Iris pigment epithelial cell (primary cell): ENCODE measurements at regions not wholly inside any gene's neighbourhood (a gene's known extent, or its start where the extent isn't known, plus 50 kb on each side); places are given as distances from the start of the nearest gene placed in this dataset.

Experiments
- DNase-seq: peaks from one replicate; pipeline ENCODE4 v3.0.0-alpha.2; 2011; ENCODE audit warnings: low read depth

DNA sequence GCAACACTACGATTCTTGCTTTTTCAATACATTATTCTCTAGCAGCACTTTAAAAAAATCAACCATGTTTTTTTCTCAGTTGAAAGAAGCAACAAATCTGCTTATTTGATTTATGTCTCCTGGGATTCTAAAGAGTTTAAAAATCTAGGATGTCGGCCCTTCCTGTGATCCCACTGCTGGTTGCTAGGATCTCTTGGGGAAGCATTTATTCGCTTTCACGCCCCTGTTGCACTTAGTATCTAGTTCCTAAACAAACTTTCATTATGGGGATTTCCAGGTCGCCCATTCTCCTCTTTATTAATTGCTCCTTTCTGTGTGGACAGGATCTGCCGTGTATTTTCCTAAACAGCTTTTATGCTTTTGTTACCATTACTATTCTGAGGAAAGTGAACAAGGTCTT, 313.5 kb downstream of the AGTPBP1 start:
- DNase-seq, result no peak

GRCh38 chr9:85427772-85428171, 314.0 kb downstream of the AGTPBP1 start:
- DNase-seq, result no peak

- DNase-seq, result peak; percentile 9
Observed at GRCh38 chr9:85425153-85425611, 316.6 kb downstream of the AGTPBP1 start.

- no peak for DNase-seq
Observed at GRCh38 chr9:85423422-85423821, 318.3 kb downstream of the AGTPBP1 start.

DNA sequence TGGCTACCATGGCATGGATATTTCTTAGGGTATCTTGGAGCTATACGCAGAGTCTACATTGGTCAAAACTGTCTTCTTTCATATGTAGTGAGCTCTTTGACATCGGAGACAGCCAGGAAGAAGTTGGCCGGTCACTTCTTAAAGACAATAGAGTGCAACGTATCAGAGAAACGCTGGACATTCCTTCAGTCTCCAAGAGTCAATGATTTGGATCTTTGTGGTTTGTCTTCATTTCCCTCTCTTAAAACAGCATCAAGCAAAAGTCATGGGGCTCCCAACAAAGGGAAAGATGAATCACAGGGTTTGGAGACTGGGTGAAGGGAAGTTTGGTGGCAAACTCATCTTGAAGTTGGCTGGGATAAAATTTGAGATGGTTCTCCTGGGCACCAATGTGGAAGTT, 320.1 kb downstream of the AGTPBP1 start:
- no peak for DNase-seq

DNA sequence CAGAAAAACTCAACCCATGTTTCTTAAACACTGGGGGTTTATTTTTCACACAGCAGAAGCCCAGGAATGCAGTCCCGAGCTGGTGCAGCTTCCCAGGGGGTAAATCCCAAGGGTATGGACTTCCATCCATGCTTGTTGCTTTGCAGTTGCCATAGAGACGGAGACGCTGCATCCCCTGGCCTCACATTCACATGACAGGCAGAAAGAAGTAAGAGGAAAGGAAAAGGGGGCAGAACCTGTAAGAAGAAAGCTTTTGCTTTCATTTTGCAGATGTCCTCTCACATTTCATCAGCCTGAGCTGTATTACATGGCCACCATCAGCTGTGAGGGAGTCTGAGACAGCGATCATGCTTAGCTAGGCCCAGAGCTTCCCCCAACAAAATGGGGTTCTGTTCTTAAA, 321.0 kb downstream of the AGTPBP1 start:
- no peak for DNase-seq

DNA sequence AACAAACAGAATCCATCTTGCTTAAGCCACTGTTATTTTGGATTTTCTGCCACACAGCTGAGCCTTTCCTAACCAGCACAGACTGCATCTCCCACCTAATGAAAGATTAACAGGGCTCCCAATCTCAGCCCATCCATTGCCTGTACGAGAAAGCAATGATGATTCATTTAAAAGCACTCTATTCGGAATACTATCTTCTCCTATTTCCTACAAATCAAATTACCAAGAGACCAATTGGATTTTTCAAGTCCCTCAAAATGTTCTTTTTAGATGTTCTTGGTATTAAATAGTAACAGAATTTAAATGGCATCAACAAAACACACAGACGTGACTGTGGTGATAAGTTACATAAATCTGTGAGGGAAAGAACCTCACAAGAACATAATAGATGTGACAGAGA, 324.1 kb downstream of the AGTPBP1 start:
- no peak for DNase-seq

DNA sequence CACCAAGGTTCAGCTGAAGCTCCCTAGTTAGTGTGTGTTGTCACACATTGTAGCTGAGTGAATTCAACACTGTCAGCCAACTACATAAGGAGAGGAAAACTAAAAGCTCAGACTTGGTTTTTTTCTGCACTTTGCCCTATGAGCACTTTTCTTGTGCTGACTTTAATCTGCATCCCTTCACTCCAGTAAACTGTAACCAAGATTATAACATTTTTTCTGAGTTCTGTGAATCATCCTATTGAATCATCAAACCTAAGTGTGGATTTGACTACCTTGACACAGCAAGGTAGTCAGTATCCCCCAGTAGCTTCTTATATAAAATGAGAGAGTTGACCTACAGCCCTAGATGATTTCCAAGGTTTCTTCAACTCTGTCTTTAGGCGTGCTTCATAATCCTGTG, 325.0 kb downstream of the AGTPBP1 start:
- DNase-seq, result no peak

DNA sequence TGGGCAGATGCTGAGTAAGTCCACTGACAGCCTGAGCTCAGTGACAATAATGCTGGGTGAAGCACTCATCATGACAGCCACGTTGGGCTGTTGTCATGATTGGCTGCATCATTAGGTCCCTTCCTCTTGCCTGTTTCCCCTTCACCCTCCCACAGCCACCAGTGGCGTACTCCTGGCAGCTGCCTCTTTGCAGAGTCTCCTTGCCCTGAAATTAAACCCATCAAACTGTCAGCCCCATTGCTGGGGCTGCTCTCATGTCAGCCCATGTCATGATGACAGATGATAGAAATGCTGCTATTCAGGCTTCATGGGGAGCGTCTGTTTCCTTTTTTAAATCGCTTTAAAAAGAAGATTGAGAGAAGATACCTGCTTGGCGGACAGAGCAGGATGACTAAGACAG, 327.4 kb downstream of the AGTPBP1 start:
- no peak for DNase-seq

DNA sequence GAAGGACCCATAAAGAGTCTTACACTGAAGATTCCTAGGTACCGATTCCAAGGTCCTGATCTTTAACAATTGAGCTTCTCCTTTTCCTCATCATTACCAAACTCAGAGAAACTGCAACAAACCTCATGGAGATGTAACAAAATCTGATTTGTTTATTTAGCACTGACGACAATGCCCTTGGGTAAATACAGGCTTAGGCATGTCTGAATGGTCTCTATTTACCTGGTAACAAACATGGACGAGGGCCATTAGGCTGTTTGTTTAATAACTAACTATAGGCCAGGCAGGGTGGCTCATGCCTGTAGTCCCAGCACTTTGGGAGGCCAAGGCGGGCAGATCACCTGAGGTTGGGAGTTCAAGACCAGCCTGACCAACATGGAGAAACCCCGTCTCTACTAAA, 333.3 kb downstream of the AGTPBP1 start:
- no peak for DNase-seq

- DNase-seq, result no peak
Observed at GRCh38 chr9:85405566-85405950, 336.2 kb downstream of the AGTPBP1 start.

GRCh38 chr9:85404911-85405565, 336.7 kb downstream of the AGTPBP1 start:
- DNase-seq, result no peak

DNA sequence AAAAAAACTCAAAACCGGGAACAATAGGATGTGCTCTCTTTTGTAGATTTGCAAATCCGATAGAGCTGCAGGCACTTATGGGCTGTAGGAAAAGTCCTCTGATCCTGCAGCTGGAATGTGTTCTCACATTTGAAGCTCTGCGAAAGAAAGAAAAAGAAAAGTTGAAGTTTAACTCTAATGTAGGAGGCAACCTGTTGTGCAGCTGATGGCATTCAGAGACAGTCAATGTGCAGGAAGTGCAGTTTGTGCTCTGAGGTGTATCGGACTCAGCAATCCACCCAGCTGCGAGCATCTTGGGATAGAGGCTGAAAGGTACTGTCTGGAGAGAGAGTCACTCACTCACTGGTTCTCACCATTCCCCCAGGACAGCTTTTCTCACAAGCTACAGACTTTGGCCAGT, 339.2 kb downstream of the AGTPBP1 start:
- DNase-seq, result no peak

GRCh38 chr9:85401998-85402397, 339.8 kb downstream of the AGTPBP1 start:
- no peak for DNase-seq

- DNase-seq, result no peak
Observed at GRCh38 chr9:85397005-85397404, 344.7 kb downstream of the AGTPBP1 start.

DNA sequence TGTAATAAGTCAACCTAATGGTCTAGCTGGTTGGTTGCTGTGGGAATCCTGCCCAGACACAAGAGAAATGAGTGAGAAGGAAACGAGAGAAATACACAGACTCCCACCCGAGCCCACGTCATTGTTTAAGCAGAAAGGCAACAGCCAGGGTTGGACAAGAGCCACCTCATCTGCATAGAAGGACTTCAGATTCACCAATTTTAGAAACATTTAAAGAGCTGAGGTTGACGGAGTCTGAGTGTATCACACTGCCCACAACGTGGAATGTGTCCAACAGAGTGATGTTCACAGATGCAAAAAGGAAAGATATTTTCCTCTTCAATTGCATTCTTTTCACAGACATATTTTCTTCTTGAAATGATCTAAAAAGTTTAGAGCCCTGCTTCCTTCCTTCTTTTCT, 349.5 kb downstream of the AGTPBP1 start:
- no peak for DNase-seq

GRCh38 chr9:85377731-85378289, 363.9 kb downstream of the AGTPBP1 start:
- DNase-seq, result peak; percentile 9

- no peak for DNase-seq
Observed at GRCh38 chr9:85368781-85369180, 373.0 kb downstream of the AGTPBP1 start.

DNA sequence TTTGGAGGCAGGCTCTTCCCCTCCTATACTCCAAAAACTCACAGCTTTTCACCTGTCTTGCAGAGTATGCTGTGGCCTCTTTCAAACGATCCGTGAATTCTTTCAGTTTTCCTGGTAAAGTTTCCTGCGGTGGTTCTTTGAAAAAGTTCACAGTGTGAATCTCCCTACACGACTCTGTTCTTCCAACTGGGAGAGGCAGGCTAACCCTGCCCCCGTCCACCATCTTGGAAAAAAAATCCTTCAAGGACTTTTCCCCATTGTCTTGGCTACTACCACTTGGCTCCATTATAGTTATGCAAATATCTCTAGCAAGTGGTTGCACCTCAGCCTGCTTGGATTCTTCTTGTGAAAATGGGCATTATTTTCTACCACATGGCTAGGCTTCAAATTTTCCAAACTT, 382.6 kb downstream of the AGTPBP1 start:
- DNase-seq, result no peak

GRCh38 chr9:85349046-85349445, 392.7 kb downstream of the AGTPBP1 start:
- DNase-seq, result no peak

DNA sequence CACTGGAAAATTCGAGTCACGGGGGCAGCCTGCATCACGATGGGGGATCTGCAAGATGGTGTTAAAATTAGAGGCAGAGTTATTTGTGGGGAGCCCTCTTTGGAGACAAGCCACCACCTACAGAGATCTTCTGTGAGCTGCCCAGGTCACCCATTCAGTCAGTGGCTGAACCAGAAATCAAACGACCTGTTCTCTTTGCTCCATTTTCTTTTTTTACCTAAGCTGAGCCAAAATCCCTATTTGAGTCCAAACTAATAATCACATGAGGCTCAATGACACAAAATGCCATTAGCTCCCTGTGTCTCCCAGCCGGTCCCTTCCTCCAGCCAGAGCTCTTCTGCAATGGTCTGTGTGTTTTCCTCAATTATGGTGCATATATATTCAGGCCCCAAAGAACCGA, 394.2 kb downstream of the AGTPBP1 start:
- no peak for DNase-seq

GRCh38 chr9:85344901-85345300, 396.9 kb downstream of the AGTPBP1 start:
- DNase-seq, result no peak

DNA sequence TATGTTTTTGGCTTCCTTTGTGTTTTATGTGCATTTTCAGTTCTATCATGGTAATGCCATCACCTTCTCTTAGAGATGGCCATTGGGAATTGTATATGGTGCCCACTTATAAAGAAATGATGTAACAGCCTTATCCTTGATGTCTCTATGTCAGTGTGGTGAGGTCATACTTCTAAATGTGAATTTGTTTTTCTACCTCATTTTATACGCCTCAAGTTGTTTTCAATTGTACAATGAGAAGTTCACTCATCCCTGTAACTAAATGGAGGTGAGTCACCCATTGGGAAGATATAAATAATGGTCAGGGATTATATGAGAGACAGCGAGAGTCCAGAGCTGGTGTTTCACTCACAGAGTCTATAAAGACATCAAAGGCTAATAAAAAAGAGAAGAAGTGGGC, 402.4 kb downstream of the AGTPBP1 start:
- no peak for DNase-seq

DNA sequence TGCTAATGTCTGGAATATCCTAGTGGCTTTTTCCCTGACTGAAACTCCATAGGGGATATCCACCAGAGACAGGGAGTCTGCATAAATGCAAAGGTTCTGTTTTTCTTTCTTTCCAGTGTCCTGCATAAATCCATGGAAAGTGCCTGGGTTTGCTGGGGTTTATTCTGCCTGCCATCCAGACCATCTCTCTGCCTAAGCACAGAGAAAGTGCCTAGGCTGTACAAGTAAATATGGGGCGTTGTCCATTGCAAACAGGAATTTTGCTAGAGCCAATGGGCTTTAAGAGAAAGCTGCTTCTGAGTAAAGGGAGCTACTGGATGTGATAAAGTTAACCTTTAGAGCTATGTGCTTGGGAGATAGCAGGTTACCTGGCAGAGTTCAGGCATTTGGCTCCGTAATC, 407.5 kb downstream of the AGTPBP1 start:
- no peak for DNase-seq
